Activated CD4-positive, alpha-beta T cell treated with anti-CD3 and anti-CD28 coated beads, Interleukin-2, amount 50 U/mL, for 4 hours (primary cell): ENCODE measurements at regions not wholly inside any gene's neighbourhood (a gene's known extent, or its start where the extent isn't known, plus 50 kb on each side); places are given as distances from the start of the nearest gene placed in this dataset.
"Not testable (repeated sequence)": the region's sequence is repeated elsewhere in the genome, so short reads cannot be mapped to it uniquely, and the experiment has no call there.

ENCODE experiments used
- DNase-seq, 2 experiments: peaks; one replicate each; pipeline ENCODE4 v3.0.0-alpha.2; 2020

DNA sequence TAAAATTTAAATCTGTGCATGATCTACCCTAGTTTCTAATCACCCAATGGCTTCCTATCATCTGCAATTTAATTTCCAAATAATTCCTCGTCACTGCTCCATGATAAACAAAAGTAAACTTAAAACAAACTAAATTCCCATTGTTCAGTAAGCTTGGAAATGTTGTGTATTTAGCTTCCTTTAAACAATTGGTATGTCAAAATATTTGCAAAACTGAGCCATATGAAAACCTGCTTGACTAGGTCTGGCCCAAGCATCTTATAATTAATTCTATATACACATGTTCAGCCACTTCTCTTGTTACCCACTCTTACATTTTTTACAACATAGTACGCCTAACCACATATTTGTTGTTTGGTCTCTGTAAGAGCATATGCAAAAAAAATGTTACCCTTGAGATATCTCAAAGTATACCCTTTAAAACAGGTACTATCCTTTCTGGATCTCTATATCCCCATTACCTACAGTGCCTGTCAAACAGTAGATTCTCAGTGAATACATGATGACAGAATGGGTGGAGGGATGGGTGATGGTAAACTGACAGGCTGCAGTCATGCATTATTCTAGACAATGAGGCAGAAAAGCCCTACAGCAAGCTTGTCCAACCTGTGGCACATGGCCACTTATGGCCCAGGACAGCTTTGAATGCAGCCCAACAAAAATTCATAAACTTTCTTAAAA, 1277.9 kb upstream of the TENM4 start:
- no peak for DNase-seq

GRCh38 chr11:80702264-80702663, 1261.4 kb upstream of the TENM4 start:
- DNase-seq: no peak

- no peak for DNase-seq
These were observed 1259.6 kb upstream of the TENM4 start for GRCh38 chr11:80700386-80700785.

DNA sequence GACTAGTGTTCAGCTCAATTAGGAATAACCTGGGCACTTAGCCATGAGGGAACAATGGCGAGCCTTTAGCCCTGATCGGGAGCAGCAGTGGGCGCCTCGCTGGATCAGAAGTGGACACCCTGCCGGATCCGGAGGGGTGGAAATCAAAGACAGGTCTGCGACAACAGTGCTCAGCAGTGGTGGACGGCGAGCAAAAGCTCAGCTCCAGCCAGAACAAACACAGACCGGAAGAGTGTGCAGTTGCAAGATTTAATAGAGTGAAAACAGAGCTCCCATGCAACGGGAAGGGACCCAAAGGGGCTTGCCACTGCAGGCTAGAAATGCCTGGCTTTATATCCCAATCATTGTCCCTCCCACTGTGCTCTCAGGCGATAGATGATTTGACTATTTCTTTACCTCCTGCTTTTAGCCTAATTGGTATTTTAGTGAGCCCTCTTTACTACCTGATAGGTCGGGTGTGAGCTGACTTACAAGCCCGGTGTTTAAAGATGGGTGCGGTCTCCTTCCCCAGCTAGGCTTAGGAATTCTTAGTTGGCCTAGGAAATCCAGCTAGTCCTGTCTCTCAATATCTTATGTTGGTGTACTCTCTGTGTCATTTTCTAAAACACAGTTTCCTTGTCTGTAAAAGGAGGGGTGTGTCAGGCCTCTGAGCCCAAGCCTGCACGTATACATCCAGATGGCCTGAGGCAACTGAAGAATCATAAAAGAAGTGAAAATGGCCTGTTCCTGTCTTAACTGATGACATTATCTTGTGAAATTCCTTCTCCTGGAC, 1258.8 kb upstream of the TENM4 start:
- not testable (repeated sequence) for DNase-seq

DNA sequence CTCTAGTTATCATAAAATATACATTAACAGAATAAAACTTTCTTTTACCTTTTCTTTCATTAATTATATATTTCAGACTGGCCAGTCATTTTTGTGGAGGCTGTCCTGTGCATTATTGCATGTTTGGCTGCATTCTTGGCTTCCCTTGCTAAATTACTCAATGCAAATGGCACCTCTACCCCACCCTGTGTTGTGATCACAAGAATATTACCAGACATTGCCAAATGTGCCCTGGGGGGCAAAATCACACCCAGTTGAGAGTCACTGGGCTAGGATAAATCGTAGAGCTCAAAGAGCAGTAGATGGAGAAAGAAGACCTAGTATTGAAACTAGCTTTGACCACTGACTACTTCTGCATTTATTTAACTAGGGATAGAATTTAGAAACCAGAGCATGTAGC, 1257.8 kb upstream of the TENM4 start:
- DNase-seq: no peak

DNA sequence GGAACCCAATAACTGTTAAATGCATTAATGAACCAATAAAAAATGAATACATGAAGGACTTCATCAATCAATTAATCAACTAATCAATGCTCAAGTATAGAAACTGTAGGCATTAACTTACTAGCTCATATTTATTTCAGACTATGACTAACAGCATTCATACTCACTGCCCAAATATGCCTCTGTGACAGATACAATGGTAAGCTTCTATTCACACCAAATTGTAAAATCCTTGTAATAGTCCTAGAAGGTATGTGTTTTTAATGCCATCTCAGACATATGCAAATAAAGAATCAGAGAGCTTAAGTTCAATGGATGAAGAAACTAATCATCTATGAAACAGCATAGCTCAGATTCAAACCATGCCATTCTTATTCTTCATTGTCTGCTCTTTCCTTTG, 1253.6 kb upstream of the TENM4 start:
- no peak for DNase-seq

- no peak for DNase-seq
These were observed 1247.1 kb upstream of the TENM4 start for GRCh38 chr11:80687941-80688340.

- no peak for DNase-seq
These were observed 1246.1 kb upstream of the TENM4 start for GRCh38 chr11:80686889-80687288.

DNA sequence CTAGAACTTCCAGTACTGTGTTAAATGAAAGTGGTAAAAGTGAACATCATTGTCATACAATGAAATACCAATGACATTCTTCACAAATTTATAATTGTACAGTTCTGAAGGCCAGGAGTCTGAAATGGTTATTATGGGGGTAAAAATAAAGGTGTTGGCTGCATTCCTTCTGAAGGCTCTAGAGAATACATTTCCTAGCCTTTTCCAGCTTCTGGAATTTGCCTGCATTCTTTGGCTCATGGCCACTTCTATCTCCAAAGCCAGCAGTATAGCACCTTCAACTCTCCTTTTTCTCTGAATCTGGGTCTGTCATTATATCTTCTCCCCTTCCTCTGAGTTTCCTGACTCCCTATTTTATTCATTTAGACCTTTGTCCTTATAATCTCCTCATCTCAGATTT, 1232.7 kb upstream of the TENM4 start:
- no peak for DNase-seq

DNA sequence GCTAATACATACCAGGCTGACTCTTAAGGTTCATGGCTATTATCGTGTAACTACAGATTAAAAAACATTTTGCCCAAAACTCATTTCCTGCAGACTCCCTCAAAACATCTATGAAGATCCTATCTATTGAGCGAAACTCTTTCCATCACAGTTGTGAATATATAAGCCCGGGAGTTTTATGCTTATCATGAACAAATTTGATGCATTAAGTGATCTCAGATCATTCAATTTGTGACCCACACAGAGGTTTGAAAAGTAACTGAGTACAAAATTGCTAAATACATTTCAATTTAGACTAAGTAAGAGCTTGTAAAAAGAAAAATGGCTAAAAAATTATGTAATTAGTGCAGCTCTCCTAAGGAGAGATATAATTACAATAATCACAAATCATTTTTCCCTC, 1228.8 kb upstream of the TENM4 start:
- DNase-seq: no peak

DNA sequence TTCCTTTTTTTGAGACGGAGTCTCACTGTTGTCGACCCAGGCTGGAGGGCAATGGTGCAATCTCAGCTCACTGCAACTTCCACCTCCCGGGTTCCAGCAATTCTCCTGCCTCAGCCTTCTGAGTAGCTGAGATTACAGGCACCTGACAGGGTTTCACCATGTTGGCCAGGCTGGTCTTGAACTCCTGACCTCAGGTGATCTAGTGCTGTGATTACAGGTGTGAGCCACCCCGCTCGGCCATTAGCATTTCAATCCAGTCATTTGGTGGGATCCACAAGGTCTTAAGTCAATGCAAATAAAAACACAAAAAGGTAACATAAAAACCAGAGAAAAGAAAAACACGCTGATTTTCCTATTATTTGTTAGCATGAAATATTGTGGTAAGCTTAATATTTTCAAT, 1227.2 kb upstream of the TENM4 start:
- no peak for DNase-seq

DNA sequence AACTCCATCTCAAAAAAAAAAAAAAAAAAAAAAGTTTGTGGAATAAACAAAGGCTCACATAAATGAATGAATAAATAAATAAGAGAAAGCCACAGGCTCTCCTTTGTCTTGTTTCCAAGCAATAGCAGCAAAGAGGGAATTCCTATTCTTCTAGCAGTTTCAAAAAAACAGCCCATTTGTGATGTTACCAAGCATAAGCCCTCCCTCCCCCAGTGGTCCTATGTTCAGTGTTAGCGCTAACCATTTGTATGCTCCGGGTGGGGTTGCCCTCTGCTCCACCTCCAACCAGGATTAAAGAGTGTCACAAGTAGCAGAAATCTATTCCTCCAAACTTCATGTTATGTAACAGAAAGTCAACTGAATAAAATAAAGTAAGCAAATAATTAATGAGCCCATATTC, 1215.0 kb upstream of the TENM4 start:
- no peak for DNase-seq

DNA sequence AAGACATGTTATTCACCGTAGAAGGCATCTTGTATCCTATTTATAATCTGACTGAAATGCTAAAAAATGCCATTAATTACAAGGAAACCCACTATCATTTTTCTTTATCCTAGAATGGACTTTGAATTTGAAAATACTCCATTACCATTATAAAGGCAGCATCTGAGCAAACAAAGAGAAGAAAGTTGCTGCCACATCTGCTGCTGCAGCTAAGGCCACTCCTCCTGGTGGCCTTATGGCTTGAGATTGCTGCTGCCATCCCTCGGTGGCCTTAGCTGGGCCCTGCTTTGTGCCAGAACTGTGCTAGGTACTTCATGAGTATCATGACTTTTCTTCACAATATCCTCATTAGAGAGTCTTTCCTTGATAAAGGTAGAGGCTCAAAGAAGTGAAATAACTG, 1210.1 kb upstream of the TENM4 start:
- DNase-seq: no peak

DNA sequence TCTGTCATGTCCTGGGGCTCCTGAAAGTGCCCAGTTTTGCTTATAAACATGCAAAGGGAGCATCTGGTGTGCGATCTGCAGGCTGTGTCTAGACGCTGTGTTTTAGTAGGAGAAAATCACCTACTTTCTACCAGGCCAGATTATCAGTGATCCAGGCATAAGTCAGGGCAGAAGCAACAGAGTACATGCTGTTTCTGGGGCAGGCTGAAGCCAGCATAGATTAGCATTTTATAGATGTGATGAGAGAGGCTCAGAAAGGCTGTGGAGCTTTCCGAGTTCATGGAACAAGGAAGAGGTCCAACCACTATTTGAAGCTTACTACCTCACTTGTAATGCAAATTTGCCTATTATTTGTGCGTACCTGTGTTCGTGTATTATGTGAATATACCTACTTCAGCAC, 1208.4 kb upstream of the TENM4 start:
- no peak for DNase-seq

GRCh38 chr11:80638296-80638695, 1197.5 kb upstream of the TENM4 start:
- no peak for DNase-seq

GRCh38 chr11:80637571-80637970, 1196.7 kb upstream of the TENM4 start:
- no peak for DNase-seq

- no peak for DNase-seq
These were observed 1196.2 kb upstream of the TENM4 start for GRCh38 chr11:80636999-80637398.

GRCh38 chr11:80635178-80635577, 1194.3 kb upstream of the TENM4 start:
- DNase-seq: no peak

DNA sequence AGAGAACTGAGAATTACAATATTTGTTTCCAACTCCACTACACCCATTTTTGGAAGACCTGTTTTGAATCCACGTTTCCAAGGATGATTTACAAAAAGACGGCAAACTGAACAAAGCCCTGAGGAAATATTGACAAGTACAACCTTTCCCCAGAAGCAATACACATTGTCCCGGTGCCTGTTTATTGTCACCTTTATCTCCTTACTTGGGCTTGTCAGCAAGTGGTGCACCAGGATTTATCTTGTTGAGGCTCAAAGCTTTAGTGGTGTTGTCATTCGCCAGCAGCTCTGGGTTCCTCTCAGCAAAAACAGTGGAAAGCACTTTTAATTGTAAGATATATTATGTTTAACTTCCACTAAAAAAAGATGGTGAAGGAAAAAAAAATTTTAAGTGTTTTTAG, 1191.9 kb upstream of the TENM4 start:
- no peak for DNase-seq

GRCh38 chr11:80632156-80632555, 1191.3 kb upstream of the TENM4 start:
- no peak for DNase-seq

GRCh38 chr11:80629466-80629865, 1188.6 kb upstream of the TENM4 start:
- DNase-seq: no peak

DNA sequence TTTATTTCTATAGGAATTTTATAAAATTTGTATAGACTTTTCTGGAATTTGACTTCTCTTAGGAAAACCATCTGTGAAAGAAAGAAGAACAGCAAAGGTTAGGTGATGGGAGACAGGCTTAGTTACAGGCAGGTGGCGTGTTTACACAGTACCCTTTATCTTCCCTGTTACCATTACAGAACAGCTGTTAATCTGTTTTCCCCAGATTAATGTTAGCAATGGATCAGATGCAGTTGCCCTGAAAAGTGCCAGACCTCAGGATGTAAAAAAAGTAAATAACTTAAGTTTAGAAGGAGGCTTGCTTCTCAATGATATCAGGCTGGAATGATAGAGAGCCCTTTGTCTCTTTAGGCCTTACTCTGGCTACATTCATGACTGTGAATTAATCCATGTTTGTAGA, 1186.5 kb upstream of the TENM4 start:
- DNase-seq: no peak

DNA sequence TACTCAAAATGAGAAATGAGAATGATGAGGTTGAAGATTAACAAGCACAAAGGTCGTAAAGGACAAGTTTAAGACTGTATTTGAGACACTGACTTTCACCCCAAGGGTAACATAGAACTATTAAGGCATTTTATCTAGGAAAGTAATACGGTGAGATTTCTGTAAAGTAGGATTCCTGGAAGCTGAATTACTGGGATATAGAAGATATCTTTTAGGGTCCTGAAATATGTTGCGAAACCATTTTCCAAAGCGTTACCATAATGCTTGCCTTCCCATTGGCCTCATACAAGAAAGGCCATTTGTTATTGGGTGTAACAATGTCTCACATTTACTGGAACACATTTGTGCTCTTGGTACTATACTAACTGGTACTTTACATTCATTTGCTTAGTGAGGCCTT, 1185.9 kb upstream of the TENM4 start:
- no peak for DNase-seq

DNA sequence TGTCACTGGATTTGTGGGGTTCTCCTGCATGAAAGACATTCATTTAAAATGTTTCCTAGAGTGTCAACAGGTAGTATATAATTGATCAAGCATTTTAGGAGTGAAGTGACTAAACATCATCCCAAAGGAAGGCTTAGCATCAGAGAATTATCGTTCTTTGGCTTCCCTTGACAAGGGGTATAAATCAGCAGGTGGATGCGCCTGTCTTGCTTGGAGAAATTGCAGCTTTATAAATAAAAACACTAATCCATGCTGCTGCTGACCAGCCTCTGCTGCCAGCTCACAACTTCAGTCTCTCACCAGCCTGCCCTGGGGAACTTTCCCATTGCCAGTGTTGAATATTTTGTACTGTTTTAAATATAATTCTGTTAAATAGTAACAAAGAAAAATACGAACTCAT, 1184.7 kb upstream of the TENM4 start:
- DNase-seq: no peak

GRCh38 chr11:80621871-80622270, 1181.0 kb upstream of the TENM4 start:
- no peak for DNase-seq
